RPMI7951 (cell line): ENCODE measurements at regions not wholly inside any gene's neighbourhood (a gene's known extent, or its start where the extent isn't known, plus 50 kb on each side); places are given as distances from the start of the nearest gene placed in this dataset.

Experiments
- DNase-seq: peaks from one replicate; pipeline ENCODE4 v3.0.0-alpha.2; 2012; ENCODE audit warnings: low read depth

DNA sequence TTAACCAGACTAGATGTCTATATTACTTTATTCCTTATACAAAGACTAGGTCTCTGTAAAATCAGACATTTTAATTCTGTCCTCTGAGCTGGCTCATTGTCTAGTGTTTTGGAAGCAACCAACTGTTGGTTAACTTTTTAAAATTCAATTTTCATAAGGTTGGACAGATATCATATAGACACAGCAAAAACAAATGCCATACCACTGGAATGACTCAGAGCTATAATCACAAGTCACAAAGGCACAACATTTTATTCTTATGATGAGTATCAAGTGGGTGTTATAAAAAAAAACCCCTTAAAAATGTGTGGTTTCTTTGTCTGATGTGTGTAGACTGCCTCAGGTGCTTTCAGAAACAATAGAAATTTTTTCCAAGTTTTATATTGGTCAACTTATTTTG, 296.2 kb upstream of the MARCKS start:
- DNase-seq: peak; percentile 75

DNA sequence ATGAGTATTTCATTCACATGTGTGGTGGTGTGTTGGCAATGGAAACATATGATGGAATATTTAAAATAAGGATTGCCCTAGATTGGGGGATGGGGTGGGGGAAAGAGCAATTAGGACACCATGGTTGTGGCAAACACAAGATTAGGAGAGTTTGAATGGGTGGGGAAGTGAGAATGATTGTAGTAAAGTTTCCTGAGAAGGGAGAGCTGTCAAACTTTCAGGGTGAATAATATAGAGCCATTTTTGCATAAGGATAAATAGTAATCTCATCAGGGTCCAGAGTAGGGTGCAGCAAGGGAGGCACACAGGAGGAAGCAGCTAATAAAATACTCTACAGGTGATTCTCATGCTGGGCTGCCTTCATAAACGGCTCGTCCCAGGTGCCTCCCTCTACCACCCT, 294.9 kb upstream of the MARCKS start:
- DNase-seq: no peak

DNA sequence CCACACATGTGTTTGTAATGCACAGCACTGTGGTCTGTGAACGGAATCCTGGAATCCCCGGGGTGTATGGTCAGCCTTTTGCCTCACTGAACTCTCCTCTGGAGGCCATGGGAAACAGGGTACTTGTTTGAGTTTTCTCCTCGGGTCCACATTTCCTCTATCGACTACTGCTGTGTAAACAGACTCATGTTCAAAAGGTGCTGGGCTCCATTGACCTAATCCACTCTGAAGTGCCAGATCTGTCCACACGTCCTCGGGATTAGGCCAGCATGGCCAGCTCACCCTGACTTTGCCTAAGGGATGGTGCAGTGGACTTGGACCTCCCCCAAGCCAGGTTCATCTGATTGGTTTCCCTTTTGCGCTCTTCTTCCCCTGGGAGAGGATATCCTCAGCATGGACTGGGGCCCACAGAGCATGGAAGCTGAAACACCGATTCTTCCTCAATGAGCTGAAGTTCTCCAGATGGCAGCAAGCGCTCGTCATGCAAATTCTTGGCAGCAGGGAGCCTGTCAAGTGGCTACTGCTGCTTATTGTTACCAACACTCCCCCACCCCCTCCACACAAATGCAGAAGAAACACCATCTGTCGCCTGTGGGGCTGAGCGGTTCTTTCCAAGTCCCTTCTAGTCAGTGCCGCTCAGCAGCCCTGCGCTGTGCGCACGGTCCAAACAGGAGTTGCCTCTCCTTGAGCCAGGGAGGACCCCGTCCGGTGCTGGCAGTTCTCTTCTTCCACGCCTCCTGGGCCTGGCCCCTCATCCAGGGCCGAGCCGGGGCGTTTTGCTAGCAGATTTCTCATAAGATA, 292.6 kb upstream of the MARCKS start:
- DNase-seq: peak; percentile 90

DNA sequence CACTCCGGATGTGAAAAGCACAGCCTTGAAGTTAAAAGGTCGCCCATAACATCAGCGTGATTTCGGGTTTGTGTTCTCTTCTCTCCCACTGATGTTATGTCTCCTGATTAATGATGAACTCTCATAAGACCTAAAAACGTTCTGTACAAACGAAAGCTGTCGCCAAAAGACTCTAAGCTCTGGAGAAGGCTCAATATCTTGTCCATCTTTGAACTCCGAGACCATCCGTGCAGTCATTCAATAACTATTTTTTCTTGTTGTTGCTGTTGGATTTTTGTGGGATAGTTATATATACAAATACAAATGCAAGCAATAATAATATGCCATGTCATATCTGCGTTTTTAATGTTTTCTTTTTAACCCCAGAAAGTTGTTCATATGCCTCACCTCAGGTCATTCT, 291.8 kb upstream of the MARCKS start:
- no peak for DNase-seq

DNA sequence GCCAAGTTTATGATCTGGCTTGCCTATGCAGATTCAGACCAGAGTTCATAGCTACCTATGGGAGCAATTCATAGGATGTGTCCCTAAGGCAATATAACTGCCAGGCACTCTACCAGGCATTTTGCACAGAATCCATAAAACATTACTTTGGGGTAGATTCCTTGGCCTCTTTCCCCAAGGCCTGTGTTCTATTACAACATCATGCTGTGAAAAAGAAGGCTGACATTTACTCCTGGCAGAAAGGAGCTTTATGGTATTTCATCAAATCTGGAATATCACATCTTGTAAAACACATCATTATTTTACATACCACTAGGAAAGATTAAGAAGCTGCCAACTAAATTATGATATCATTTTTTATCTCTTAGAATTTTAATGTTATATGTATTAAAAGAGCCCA, 287.0 kb upstream of the MARCKS start:
- DNase-seq: no peak

DNA sequence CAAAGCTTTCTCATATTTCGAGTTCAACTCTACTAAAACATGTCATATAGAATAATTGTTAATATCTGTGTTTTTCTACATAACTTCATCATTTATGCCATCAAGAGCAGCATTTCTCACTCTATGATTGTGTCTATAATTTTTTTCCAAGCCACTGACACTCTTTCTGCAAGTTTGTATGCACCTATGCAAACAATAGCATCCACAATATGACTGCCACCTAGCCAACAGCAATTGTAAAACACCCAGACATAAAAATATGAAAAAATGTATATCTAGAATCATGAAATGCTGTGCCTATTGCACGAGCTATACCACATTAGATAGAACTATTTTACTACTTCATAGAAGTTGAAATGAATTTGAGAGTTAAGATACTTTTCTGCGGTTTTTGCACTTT, 286.5 kb upstream of the MARCKS start:
- DNase-seq: no peak

DNA sequence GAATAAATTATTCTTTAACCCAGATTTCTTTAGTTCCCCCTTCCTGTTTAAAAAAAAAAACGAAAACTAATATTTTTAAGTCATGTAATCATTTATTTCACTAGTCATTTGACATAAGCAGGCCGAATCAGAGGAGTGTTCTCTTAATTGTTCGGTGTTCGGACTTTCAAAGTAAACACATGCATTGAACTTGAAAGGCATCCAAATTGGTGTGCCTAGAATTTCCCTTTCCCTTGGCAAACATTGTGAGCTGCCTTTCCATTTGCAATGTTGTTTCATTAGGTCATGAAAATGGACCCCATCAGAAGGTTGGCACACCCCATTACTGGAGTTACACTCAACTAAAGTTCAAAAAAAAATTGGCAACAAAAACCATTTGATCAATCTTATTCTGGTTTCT, 283.0 kb upstream of the MARCKS start:
- DNase-seq: no peak

DNA sequence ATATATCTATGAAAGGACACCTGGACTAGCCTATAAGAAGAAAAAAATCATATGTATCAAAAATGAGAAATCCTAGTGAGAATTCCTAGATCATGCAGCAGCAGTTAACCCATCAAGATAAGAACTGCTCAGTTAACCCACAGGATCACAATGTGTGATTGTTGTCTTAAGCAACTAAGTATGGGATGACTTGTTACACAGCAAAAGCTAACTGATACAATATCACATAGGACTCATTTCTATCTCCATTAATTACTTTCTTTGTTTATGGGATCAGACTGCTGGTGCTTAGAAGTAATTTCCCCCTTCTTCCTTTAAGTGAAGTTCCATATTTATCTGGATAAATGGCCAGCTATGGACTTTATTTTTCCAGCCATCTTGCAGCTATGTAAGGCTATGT, 280.8 kb upstream of the MARCKS start:
- no peak for DNase-seq

DNA sequence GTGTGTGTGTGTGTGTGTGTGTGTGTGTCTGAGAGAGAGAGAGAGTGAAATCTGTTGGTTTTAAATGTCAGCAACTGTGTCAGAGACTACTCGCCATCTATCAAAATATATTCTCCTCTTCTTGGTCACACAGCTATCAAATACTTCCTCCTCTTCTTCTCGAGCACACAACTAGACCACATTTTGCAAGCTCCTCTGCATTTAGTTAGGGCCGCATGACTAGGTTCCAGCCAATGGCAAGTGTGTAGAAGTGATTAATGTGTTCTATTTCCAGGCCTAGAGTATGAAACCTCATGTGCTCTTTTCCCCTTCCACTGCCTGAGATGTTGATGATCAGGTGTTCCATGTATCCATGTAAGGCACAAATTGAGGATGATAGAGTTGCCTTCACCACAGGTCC, 278.5 kb upstream of the MARCKS start:
- DNase-seq: no peak

DNA sequence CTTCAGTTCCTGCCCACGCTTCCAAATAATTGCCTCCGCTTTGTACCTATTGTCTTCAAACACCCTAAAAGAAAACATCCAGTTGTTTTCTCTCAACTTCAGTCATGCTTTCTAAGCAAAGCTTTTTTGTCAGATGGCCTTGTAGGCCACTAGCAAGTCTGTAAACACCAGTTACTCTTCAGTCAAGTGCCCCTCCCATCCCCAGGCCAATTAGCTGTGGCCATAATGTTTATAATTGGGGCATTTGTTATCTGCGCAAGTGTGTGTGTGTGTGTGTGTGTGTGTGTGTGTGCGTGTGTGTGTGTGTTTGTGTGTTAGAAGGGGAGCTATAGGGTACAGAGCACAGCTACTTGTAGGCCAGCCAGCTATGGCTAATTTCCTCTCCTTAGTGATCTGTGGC, 272.4 kb upstream of the MARCKS start:
- no peak for DNase-seq

DNA sequence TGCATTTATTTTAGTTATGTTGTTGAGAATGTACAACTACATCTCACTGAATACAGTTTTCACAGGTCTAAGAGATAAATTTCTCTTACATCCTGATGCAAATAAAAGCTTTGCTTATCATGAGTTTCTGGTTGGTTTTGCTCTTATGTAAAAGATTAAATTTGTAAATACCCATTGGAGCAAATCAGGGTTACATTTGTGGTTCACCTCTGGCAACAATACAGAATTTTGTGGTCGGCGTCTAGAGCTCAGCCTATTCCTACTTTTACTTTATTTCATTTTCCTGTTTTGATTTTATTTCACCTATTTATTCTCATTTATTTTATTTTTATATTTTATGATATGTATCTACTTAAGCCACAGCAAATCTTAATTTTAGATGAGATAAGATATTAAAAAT, 271.9 kb upstream of the MARCKS start:
- peak; percentile 47 for DNase-seq

DNA sequence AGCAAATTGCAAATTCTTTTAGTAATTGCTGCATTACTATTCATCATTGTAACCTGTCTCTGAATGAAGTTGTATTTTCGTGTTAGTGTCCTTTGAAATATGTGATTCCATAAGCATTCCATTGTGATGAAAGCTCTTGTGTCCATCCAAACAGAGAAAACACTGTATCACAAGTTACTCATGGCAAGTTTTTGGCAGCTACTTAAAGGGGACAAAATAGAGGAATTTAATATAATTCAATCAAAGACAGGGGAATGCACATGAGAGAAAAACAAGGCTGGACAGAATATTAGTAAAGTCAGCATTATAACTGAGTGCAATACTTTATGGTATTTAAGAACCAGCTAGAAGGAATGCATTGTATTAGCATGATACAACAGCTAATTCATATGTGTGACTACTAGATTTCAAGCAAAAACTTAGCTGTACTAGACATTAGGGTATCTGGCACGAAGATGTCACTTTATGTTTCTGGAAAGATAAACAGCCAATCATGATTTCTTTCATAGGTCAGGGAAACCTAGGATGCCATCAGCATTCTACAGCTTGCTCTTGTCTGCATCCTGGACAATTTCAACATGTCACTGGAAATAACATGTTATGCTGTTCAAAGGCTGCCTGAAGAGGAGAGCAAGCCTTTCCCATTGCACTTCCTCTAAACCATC, 270.6 kb upstream of the MARCKS start:
- DNase-seq: peak; percentile 47

DNA sequence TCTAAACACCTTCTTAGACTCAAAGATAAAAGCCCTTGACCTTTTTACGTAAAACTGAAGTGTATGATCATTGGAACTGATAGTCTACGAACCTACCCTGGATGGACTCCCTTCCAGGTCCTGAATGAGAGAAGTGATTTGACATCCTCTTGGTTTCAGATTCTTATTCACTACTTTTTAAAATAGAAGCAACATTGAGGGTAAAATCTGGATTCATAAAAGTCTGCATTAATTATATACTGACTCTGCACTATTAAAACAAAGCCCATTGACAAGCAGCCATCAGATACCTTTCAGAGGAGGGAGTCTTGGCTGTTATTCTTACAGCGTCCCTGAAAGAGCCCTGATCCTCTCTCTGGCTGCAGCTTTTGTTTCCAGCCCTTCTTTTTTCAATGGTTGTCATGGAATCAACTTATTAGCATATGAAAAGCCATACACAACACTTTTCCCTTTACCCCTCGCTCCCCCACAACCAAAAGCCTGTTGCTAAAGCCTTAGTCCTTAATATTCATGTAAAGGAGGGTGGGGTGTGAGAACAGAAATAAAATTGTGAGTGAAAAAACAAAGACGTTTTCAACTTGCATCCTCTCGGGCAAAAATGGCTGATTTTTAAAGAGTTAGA, 270.0 kb upstream of the MARCKS start:
- DNase-seq: no peak

DNA sequence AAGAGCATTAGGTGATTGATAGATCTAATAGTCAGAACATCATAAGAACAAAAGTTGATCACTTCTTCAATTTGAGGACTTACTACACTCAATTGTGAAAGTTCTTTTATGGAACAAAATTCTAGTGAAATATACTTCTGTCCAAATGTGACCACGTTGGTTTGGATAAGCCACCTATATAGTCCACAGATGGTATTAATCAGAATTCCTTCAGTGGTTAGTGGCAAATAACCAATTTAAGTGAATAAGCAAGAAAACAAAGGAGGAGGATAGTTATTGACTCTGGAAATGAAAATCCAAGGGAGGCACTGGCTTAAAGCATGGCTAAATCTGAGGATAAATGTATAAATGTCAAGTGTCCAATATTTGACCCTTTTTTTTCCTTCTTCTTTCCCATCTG, 268.5 kb upstream of the MARCKS start:
- DNase-seq: peak; percentile 10

DNA sequence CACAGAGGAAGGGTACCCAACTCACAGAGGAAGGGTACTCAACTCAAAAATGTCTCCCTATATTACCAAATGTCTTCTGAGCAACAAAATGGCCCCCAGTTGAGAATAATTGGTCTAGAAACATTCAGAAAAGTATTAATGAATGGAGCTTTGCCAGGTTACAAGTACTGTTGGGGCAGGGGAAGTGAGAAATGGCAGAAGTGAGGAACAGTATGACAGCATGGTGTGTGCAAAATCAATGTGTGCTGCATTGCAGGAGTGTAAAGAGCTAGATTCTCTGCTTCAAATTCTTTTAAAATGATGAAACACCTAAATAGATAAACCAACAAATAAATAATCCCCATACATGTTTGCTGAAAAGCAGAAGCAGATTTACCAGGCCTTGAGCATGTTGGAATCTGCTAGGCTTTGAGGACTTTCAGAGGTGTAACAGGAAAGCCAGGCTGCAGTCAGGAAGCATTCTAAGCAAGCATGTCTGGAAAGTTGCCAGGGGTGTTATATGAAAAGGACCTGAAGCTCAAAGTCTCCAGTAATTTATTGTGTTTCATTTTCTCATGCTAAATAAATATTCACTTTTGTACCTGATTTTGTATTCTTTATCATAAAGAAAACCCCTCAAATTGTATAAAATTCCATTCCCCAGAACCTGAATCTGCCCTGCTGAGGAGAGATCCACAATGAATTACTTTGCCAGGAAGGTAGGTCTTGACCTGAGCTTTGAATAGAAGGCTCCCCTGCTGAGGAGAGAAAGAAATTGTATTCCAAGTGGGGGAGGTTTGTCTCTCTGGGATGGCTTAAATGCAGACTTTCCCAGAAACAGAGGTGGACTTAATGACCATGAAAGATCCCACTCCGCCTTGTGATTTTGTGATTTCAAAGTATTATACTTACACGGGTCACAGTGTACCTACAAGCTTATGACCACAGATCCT, 265.0 kb upstream of the MARCKS start:
- DNase-seq: peak; percentile 23

DNA sequence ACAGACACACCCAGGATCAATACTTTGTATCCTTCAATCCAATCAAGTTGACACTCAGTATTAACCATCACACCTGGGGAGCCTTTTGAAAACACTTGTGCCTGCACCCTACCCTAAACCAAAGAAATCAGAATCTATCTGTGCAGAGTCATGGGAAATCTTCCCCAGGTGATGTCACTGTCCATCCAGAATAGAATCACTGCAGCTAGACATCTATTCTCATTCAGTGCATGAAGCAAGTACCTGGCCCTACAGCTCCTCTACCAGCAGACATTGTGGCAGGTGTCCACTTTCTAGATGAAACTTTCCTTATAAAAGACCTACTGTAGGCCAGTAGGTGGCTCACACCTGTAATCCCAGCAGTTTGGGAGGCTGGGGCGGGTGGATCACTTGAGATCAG, 262.4 kb upstream of the MARCKS start:
- DNase-seq: no peak

DNA sequence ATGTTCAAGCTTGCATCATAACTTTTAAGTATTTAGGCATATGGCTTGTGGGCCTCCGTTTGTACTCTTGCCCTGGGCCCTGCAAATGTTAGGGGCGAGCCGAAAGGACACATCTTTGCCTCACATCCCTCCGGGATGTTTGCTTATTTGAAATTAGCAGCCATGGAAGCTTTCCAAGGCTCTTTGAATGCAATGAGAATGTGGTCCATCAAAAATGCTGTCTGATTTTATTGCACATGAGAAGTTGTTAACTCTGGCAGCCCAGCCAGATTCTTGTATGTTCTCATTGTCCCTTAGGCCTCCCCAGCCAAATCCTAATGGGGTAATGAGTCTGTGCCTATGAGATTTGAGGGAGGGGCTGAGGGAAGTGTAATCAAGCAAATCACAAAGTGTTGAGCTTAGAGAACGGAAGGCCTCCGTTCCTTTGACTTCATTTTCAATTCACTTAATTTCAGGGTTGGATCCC, 261.2 kb upstream of the MARCKS start:
- peak; percentile 18 for DNase-seq

DNA sequence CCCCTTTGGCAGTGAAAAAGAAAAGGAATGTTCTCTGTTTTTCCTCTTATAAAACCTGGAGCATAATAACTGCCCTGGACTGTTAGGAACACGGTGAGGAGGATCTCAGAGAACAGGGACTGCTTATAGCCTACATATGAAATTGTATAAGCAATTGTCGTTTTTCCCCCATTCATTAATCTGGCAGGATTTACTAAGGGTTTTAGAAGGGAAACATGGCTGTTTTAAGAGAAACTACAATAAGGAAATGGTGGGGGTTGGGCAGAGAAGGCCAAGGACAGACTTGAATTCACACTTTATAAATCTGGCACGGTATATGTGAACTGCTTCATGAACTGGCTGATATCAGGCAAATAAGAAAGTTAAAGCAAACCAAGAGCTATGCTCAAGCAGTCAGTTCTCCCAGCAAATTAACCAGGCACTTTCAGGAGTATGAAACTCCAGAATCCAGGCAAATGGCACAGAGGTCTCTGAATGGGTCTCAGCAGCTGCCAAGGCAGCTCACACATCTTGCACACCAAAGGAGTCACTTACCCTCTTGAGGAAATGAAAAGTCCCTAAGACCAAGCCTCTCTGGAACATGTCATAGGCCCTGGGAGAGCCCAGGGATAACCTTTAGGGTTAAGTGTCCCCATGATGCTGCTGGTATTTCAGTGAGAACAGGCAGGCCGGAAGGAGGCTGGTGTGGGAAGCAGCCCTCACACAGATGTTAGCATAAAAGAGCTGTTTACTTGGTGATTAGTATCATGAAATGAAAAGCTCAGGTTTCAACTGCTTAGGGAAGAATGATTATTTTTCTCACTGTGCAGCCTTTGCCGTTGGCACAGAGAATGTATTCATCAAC, 260.5 kb upstream of the MARCKS start:
- peak; percentile 11 for DNase-seq

DNA sequence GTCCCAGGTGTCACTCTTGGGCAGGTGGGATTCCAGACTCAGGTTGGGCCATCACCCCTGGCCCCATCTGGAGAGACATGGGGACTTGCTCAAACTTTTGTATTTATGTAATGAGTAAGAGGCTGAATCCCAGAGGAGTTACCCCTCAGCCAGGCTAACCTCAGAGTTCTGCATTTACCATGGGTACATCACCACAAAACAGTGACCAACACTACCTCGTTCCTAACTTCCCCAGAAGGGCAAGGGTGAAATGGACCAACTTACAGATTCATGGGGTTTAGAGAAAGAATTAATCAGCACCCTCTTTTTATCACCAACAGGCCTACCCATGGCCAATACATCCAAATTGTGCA, 259.9 kb upstream of the MARCKS start:
- DNase-seq: peak; percentile 9

DNA sequence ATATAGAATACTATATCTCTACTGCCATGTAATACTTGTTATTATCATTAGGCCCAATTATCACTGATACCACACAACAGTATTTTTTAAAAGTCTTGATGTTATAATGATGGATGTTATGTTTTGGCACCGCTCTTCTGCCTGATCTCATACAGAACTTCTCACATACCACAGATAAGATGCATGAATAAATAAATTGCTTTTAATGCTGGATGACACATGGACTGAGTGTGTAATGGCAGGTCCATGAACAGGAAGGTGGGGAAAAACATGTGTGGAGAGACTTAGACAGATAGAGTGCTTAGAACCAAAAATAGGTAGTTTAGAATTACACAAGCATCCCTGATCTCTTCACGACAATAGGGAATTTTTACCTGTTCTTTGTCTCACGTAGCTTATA, 258.4 kb upstream of the MARCKS start:
- DNase-seq: no peak

DNA sequence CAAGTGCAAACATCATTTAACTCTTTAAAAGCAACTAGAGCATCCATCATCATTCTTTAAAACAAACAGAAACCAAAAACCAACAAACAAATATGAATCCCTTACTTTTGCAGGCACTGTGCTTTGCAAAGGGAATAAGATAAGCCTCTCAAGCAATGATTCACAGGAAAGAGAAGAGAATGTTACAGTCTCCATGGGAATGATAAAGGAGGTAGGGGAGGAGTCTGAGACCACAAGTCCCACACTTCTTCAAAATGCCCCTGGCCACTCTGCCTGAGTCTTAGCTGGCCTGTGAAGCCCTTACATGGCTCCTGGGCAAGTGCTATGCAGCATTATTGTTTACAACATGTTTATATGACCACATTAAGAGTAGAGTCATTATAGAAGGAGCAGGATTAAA, 257.7 kb upstream of the MARCKS start:
- DNase-seq: peak; percentile 73
